ENCODE measurements at regions not wholly inside any gene's neighbourhood (a gene's known extent, or its start where the extent isn't known, plus 50 kb on each side); places are given as distances from the start of the nearest gene placed in this dataset.

DNA sequence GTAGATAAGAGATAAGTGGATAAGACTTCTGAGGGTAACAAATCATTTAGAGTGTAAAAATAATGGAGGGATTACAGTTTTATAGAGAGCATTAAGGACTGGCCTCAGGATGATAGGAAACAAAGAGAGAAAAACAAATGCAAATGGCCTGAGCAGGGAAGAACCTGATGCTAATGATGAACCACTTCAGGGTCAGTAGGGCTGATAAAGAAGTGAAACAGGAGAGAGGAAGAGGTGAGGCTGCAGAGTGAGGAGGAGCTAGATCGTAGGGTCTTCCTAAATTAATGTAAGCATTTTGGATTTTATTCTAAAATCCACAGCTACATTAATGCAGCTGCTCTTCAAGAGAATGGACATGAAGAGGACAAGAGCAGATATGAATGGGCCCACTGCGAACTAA, 698.0 kb upstream of the MEF2C start:
- CTCF ChIA-PET: interaction anchor here (0.6 kb wide), 1 partner anchor 13 kb away, joined by 3 read pairs; no protein-coding TSS in a partner anchor
- ATAC-seq: no peak
- DNase-seq (ENCODE audit: low read depth, low spot score): no peak
- H3K4me1 ChIP-seq (ENCODE audit: control insufficient read depth, insufficient read depth, low read length): no peaks in the 10 kb centered on the region
- H3K36me3 ChIP-seq (ENCODE audit: control insufficient read depth, insufficient read depth, low read length): no peaks in the 10 kb centered on the region
- H3K9me3 ChIP-seq (ENCODE audit: control insufficient read depth, insufficient read depth, low read depth, low read length): peaks cover 7% of the 10 kb centered on the region; the same call in 1 of the 2 replicates
- H3K27ac ChIP-seq (ENCODE audit: low read length): no peak overlapping the region
- BruUV-seq (replicated peaks): no TSS peak
- in situ Hi-C loops (cut with HindIII; ENCODE audit: low pct_unique_long_range_greater_than_20kb, low sequenced_read_pairs): no loop called here
- POLR2A ChIA-PET: no interaction called here
- no peak overlapping the region for H3K4me3 ChIP-seq (ENCODE audit: low read depth in 2 of 2, low read length in 2 of 2)
- intact Hi-C loops (cut with micrococcal nuclease; ENCODE audit: unreplicated experiment): no loop called here
- no peak for TF ChIP-seq POLR2AphosphoS5 (IDR thresholded peaks at IDR 0.05; ENCODE audit: low read depth, low read length)
- TF ChIP-seq TCF7L2 (IDR thresholded peaks at IDR 0.05; ENCODE audit: low read depth, low read length): no peak
- no peaks in the 10 kb centered on the region for H3K27me3 ChIP-seq (ENCODE audit: control insufficient read depth, insufficient read depth, low read length)

DNA sequence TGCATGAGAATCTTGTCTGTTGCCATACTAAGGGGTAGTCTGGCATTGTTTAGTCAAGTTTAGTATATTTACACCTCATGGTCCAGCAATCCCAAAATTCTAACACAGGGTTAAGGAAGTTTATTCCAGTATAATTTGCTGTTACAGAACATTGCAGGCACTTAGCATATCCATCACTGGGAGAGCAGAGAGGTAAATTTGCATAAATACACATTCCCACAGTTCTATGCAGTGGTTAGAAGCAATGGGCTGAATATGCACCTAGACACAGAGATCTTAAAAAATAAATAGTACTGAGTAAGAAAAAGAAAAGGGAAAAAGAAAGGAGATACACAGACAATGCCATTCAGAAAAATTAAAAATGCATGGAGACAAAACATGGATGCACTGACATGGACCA, 692.3 kb upstream of the MEF2C start:
- DNase-seq (ENCODE audit: low read depth, low spot score) (no peak), ATAC-seq (no peak)
- in situ Hi-C loops (cut with HindIII; ENCODE audit: low pct_unique_long_range_greater_than_20kb, low sequenced_read_pairs) (no loop called here), intact Hi-C loops (cut with micrococcal nuclease; ENCODE audit: unreplicated experiment) (no loop called here)
- Histone ChIP-seq H3K36me3 (ENCODE audit: control insufficient read depth, insufficient read depth, low read length) (no peaks in the 10 kb centered on the region), H3K4me1 (ENCODE audit: control insufficient read depth, insufficient read depth, low read length) (no peaks in the 10 kb centered on the region), H3K4me3 (ENCODE audit: low read depth in 2 of 2, low read length in 2 of 2) (no peak overlapping the region), H3K27me3 (ENCODE audit: control insufficient read depth, insufficient read depth, low read length) (no peaks in the 10 kb centered on the region), H3K27ac (ENCODE audit: low read length) (no peak overlapping the region), H3K9me3 (ENCODE audit: control insufficient read depth, insufficient read depth, low read depth, low read length) (no peaks in the 10 kb centered on the region)
- ChIA-PET CTCF (no interaction called here), POLR2A (no interaction called here)
- BruUV-seq (replicated peaks): no TSS peak
- TF ChIP-seq POLR2AphosphoS5 (IDR thresholded peaks at IDR 0.05; ENCODE audit: low read depth, low read length) (no peak), SIN3A (IDR thresholded peaks at IDR 0.05; ENCODE audit: borderline replicate concordance, insufficient read depth, low read depth, low read length) (no peak), TCF7L2 (IDR thresholded peaks at IDR 0.05; ENCODE audit: low read depth, low read length) (no peak)
- TF ChIP-seq, protein P1, sequence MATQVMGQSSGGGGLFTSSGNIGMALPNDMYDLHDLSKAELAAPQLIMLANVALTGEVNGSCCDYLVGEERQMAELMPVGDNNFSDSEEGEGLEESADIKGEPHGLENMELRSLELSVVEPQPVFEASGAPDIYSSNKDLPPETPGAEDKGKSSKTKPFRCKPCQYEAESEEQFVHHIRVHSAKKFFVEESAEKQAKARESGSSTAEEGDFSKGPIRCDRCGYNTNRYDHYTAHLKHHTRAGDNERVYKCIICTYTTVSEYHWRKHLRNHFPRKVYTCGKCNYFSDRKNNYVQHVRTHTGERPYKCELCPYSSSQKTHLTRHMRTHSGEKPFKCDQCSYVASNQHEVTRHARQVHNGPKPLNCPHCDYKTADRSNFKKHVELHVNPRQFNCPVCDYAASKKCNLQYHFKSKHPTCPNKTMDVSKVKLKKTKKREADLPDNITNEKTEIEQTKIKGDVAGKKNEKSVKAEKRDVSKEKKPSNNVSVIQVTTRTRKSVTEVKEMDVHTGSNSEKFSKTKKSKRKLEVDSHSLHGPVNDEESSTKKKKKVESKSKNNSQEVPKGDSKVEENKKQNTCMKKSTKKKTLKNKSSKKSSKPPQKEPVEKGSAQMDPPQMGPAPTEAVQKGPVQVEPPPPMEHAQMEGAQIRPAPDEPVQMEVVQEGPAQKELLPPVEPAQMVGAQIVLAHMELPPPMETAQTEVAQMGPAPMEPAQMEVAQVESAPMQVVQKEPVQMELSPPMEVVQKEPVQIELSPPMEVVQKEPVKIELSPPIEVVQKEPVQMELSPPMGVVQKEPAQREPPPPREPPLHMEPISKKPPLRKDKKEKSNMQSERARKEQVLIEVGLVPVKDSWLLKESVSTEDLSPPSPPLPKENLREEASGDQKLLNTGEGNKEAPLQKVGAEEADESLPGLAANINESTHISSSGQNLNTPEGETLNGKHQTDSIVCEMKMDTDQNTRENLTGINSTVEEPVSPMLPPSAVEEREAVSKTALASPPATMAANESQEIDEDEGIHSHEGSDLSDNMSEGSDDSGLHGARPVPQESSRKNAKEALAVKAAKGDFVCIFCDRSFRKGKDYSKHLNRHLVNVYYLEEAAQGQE (IDR thresholded peaks at IDR 0.05; ENCODE audit: insufficient read depth in 1 of 2, low read depth in 2 of 2, low read length in 1 of 2): no peak
- TF ChIP-seq, protein P2, sequence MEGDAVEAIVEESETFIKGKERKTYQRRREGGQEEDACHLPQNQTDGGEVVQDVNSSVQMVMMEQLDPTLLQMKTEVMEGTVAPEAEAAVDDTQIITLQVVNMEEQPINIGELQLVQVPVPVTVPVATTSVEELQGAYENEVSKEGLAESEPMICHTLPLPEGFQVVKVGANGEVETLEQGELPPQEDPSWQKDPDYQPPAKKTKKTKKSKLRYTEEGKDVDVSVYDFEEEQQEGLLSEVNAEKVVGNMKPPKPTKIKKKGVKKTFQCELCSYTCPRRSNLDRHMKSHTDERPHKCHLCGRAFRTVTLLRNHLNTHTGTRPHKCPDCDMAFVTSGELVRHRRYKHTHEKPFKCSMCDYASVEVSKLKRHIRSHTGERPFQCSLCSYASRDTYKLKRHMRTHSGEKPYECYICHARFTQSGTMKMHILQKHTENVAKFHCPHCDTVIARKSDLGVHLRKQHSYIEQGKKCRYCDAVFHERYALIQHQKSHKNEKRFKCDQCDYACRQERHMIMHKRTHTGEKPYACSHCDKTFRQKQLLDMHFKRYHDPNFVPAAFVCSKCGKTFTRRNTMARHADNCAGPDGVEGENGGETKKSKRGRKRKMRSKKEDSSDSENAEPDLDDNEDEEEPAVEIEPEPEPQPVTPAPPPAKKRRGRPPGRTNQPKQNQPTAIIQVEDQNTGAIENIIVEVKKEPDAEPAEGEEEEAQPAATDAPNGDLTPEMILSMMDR (IDR thresholded peaks at IDR 0.05): no peak

DNA sequence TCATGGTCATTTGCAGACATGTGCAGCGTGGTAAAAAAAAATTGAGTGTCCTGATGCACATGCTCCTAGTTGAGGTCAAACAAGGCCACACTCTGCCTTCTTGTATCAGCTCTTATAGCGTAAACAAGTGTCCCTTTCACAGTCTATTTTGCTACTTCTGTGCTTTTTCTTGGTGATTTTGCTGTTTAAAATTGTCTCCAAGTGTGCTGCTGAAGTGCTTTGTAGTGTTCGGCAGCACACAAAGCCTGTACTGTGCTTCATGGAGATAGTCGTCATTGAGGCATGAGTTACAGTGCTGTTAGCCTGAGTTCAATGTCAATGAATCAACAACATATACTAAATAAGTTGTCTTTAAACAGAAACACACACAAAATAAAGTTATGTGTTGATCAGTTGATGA, 690.4 kb upstream of the MEF2C start:
- ATAC-seq (no peak), DNase-seq (ENCODE audit: low read depth, low spot score) (no peak)
- Histone ChIP-seq H3K4me1 (ENCODE audit: control insufficient read depth, insufficient read depth, low read length) (no peaks in the 10 kb centered on the region), H3K4me3 (ENCODE audit: low read depth in 2 of 2, low read length in 2 of 2) (no peak overlapping the region), H3K27ac (ENCODE audit: low read length) (no peak overlapping the region), H3K27me3 (ENCODE audit: control insufficient read depth, insufficient read depth, low read length) (no peaks in the 10 kb centered on the region), H3K9me3 (ENCODE audit: control insufficient read depth, insufficient read depth, low read depth, low read length) (no peaks in the 10 kb centered on the region), H3K36me3 (ENCODE audit: control insufficient read depth, insufficient read depth, low read length) (no peaks in the 10 kb centered on the region)
- no TSS peak for BruUV-seq (replicated peaks)
- in situ Hi-C loops (cut with HindIII; ENCODE audit: low pct_unique_long_range_greater_than_20kb, low sequenced_read_pairs): no loop called here
- ChIA-PET CTCF (no interaction called here), POLR2A (no interaction called here)
- no peak for TF ChIP-seq POLR2AphosphoS5 (IDR thresholded peaks at IDR 0.05; ENCODE audit: low read depth, low read length)
- TF ChIP-seq, protein P1 (IDR thresholded peaks at IDR 0.05; ENCODE audit: insufficient read depth in 1 of 2, low read depth in 2 of 2, low read length in 1 of 2): no peak
- intact Hi-C loops (cut with micrococcal nuclease; ENCODE audit: unreplicated experiment): no loop called here
